Endothelial cell (in vitro differentiated cells): ENCODE measurements at regions not wholly inside any gene's neighbourhood (a gene's known extent, or its start where the extent isn't known, plus 50 kb on each side); places are given as distances from the start of the nearest gene placed in this dataset.
"Not testable (repeated sequence)": the region's sequence is repeated elsewhere in the genome, so short reads cannot be mapped to it uniquely, and the experiment has no call there.

Experiments used
- DNase-seq: peaks from one replicate; pipeline ENCODE4 v3.0.0; 2021; ENCODE audit warnings: low spot score
- H3K27ac Mint-ChIP-seq: one replicate; pipeline ENCODE4 v1.8.0; 2021; ENCODE audit warnings: mixed read lengths, inconsistent platforms; ENCODE audit not compliant: unreplicated experiment
- H3K27me3 Mint-ChIP-seq: one replicate; pipeline ENCODE4 v1.8.0; 2021; ENCODE audit warnings: mild to moderate bottlenecking, moderate library complexity, mixed read lengths, inconsistent platforms; ENCODE audit not compliant: unreplicated experiment
- H3K36me3 Mint-ChIP-seq: one replicate; pipeline ENCODE4 v1.8.0; 2021; ENCODE audit warnings: mild to moderate bottlenecking, low read depth, mixed read lengths, inconsistent platforms; ENCODE audit not compliant: unreplicated experiment
- H3K4me1 Mint-ChIP-seq: one replicate; pipeline ENCODE4 v1.8.0; 2021; ENCODE audit warnings: mild to moderate bottlenecking, mixed read lengths, inconsistent platforms; ENCODE audit not compliant: unreplicated experiment
- H3K4me3 Mint-ChIP-seq: one replicate; pipeline ENCODE4 v1.8.0; 2021; ENCODE audit warnings: mild to moderate bottlenecking, mixed read lengths, inconsistent platforms; ENCODE audit not compliant: unreplicated experiment
- H3K9me3 Mint-ChIP-seq: one replicate; pipeline ENCODE4 v1.8.0; 2021; ENCODE audit warnings: mixed read lengths, inconsistent platforms; ENCODE audit not compliant: unreplicated experiment
- CTCF ChIP-seq: fragments of 200-600 bp; sonication (generic); IDR thresholded peaks from one replicate; pipeline ENCODE4 v1.5.0; 2021; ENCODE audit warnings: antibody characterized with exemption; ENCODE audit not compliant: unreplicated experiment

- H3K36me3 Mint-ChIP-seq = no peaks in the 10 kb centered on the region
- H3K27me3 Mint-ChIP-seq = peaks cover 1% of the 10 kb centered on the region
- no peak for TF ChIP-seq CTCF
- no peaks in the 10 kb centered on the region for H3K4me1 Mint-ChIP-seq
- no peak for DNase-seq
- H3K27ac Mint-ChIP-seq = no peak overlapping the region
- H3K9me3 Mint-ChIP-seq = no peaks in the 10 kb centered on the region
- no peak overlapping the region for H3K4me3 Mint-ChIP-seq
Measured at GRCh38 chr4:133314991-133315390, 165.9 kb downstream of the PCDH10 start.

GRCh38 chr4:133287396-133287795, 138.3 kb downstream of the PCDH10 start:
- no peak overlapping the region for H3K27ac Mint-ChIP-seq
- no peak for DNase-seq
- H3K36me3 Mint-ChIP-seq = no peaks in the 10 kb centered on the region

GRCh38 chr4:133278591-133278990, 129.5 kb downstream of the PCDH10 start:
- no peaks in the 10 kb centered on the region for H3K36me3 Mint-ChIP-seq
- TF ChIP-seq CTCF = no peak
- H3K27me3 Mint-ChIP-seq = peaks cover 2% of the 10 kb centered on the region
- no peak for DNase-seq
- H3K4me1 Mint-ChIP-seq = no peaks in the 10 kb centered on the region
- no peak overlapping the region for H3K4me3 Mint-ChIP-seq
- no peaks in the 10 kb centered on the region for H3K9me3 Mint-ChIP-seq
- H3K27ac Mint-ChIP-seq = no peak overlapping the region

More at GRCh38 chr4:133287396-133287795, 138.3 kb downstream of the PCDH10 start:
- Mint-ChIP-seq H3K9me3 (no peaks in the 10 kb centered on the region), H3K4me1 (no peaks in the 10 kb centered on the region), H3K4me3 (no peak overlapping the region), H3K27me3 (no peaks in the 10 kb centered on the region)
- TF ChIP-seq CTCF = no peak

- DNase-seq, H3K9me3 Mint-ChIP-seq, H3K4me3 Mint-ChIP-seq, H3K27me3 Mint-ChIP-seq, H3K36me3 Mint-ChIP-seq, H3K27ac Mint-ChIP-seq, H3K4me1 Mint-ChIP-seq: not testable (repeated sequence)
Measured at GRCh38 chr4:133277940-133278339, 128.8 kb downstream of the PCDH10 start.

GRCh38 chr4:133275246-133275645, 126.2 kb downstream of the PCDH10 start:
- H3K9me3 Mint-ChIP-seq = no peaks in the 10 kb centered on the region
- no peak overlapping the region for H3K27ac Mint-ChIP-seq
- no peak for TF ChIP-seq CTCF
- H3K4me3 Mint-ChIP-seq = no peak overlapping the region
- H3K27me3 Mint-ChIP-seq = peaks cover 2% of the 10 kb centered on the region
- no peaks in the 10 kb centered on the region for H3K4me1 Mint-ChIP-seq
- H3K36me3 Mint-ChIP-seq = no peaks in the 10 kb centered on the region
- DNase-seq = no peak

- H3K36me3 Mint-ChIP-seq = no peaks in the 10 kb centered on the region
- no peak overlapping the region for H3K27ac Mint-ChIP-seq
- H3K4me1 Mint-ChIP-seq = no peaks in the 10 kb centered on the region
Measured at GRCh38 chr4:133273401-133273800, 124.3 kb downstream of the PCDH10 start.

More at GRCh38 chr4:133273401-133273800, 124.3 kb downstream of the PCDH10 start:
- Mint-ChIP-seq H3K9me3 (no peaks in the 10 kb centered on the region), H3K4me3 (no peak overlapping the region), H3K27me3 (peaks cover 2% of the 10 kb centered on the region)
- TF ChIP-seq CTCF = no peak
- no peak for DNase-seq
